MG63 (cell line): ENCODE measurements at regions not wholly inside any gene's neighbourhood (a gene's known extent, or its start where the extent isn't known, plus 50 kb on each side); places are given as distances from the start of the nearest gene placed in this dataset.

Experiments used
- DNase-seq: peaks from one replicate; pipeline ENCODE4 v3.0.0-alpha.2; 2020
- H3K27me3 ChIP-seq: fragments of 250-450 bp; sonication (Bioruptor Pico); 2 replicates; pipeline ENCODE4 v1.5.1; 2020; ENCODE audit warnings: mild to moderate bottlenecking, moderate library complexity
- H3K36me3 ChIP-seq: fragments of 250-450 bp; sonication (Bioruptor Pico); 2 replicates; pipeline ENCODE4 v1.5.1; 2020; ENCODE audit warnings: mild to moderate bottlenecking, moderate library complexity
- H3K4me3 ChIP-seq: fragments of 250-450 bp; sonication (Bioruptor Pico); 2 replicates; pipeline ENCODE4 v1.5.1; 2020; ENCODE audit warnings: mild to moderate bottlenecking, moderate library complexity
- H3K9me3 ChIP-seq: fragments of 250-450 bp; sonication (Bioruptor Pico); 2 replicates; pipeline ENCODE4 v1.5.1; 2020; ENCODE audit warnings: mild to moderate bottlenecking, moderate library complexity

DNA sequence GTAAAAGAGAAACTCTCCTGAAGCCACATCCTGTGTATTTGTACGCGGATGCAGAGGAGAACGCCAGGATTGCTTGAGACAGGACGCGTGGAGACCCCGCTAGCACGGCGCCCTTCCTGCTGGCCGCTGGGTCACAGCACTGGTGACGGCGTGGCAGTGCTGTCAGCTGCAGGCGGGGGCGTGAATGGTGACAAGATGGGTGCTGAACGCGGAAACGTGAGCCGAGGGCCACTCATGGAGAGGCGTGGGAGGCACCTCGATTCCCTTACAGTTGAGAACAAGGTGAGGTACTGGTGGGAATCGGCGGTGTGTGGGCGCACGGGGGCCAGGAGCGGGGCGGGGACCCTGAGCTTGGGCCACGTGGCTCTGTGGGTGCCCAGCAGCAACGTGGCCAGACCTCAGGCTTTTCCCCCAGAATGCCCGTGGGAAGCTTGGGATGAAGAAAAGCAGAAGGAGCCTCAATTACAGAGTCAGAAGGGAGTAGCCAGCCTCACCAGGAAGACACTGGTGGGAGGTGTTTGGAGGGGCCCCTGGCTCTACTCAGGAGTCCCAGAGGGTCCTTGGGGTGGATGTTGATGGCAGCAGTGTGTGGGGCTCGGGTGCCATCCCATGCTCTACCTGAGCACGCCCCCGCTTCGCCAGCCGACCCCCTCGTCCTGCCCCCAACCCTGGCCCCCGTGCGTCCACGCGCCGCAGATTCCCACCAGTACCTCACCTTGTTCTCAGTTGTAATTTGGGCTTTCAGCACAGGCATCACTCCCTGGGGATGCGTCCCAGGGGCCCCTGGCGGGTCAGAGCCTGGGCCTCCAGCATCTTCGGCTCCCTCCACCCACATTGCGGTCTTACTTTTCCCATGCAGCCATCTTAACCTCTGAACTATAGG lies 208.4 kb upstream of the TCERG1L start:
- Histone ChIP-seq H3K4me3 (no peak overlapping the region), H3K27me3 (peaks cover 6% of the 10 kb centered on the region; the same call in 1 of the 2 replicates), H3K36me3 (no peaks in the 10 kb centered on the region), H3K9me3 (no peaks in the 10 kb centered on the region)
- no peak for DNase-seq

DNA sequence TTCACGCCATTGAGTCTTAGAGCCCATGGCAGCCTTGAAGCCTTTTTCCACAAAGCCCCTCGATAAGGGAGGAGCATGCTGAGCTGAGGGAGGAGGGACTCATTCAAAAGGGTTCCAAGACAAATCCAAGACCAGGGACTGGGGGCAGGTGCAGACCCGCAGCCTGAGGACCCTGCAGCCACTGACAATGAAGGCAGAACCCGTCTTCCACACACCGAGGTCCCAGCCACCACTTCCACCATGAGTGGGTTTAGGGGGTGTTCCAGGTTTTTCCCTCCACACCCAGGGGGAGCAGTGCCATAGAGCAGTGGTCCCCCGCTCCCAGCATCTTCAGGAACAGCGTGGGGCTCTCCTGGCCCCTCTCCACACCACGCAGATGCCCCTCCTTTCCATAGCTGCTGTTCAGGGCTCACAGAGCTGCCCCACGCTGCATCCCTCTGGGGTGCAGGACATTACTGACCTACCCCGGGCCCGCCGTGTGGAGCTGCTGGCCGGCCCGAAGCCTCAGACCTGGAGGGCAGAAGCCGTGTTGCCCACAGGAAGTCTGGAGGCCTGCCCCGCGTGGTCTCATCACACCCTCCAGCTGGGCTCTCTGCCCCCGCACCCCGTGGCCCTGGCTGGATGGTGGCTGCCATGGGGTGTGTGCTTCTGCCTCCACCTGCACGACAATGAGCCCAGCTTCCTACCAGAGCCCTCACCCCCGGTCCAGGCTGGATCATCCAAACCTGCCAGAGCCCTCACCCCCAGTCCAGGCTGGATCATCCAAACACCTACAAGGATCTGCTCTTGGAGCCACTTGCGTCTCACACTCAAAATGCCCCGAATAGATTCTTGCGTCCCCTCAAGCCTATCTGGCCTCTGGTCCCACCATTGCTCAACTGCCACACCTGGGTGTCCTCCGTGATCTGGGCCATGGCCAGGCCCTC lies 220.0 kb upstream of the TCERG1L start:
- no peak for DNase-seq
- Histone ChIP-seq H3K36me3 (no peaks in the 10 kb centered on the region), H3K27me3 (no peaks in the 10 kb centered on the region; the same call in 1 of the 2 replicates), H3K4me3 (no peak overlapping the region), H3K9me3 (no peaks in the 10 kb centered on the region)

DNA sequence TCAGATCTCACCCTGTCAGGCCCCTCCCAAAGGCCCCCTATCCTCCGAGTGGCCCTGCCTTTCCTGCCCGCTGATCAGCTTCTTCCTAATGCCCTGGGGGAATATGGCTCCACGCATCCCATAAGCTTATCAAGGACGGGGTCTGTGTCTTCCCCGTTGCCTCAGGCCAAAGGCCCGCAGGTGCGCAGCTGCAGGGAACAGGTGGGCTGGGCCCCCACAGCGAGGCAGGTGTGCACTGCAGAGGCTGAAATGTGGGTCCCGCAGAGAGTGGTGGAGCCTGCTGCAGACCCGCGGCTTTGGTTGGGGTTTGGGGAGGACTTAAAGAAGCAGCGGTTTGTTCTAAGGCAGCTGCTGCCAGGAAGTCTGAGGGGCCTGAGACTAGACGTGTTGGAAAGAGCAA lies 220.8 kb upstream of the TCERG1L start:
- H3K36me3 ChIP-seq, result no peaks in the 10 kb centered on the region
- DNase-seq, result no peak
- H3K4me3 ChIP-seq, result no peak overlapping the region
- no peaks in the 10 kb centered on the region; the same call in 1 of the 2 replicates for H3K27me3 ChIP-seq
- no peaks in the 10 kb centered on the region for H3K9me3 ChIP-seq

DNA sequence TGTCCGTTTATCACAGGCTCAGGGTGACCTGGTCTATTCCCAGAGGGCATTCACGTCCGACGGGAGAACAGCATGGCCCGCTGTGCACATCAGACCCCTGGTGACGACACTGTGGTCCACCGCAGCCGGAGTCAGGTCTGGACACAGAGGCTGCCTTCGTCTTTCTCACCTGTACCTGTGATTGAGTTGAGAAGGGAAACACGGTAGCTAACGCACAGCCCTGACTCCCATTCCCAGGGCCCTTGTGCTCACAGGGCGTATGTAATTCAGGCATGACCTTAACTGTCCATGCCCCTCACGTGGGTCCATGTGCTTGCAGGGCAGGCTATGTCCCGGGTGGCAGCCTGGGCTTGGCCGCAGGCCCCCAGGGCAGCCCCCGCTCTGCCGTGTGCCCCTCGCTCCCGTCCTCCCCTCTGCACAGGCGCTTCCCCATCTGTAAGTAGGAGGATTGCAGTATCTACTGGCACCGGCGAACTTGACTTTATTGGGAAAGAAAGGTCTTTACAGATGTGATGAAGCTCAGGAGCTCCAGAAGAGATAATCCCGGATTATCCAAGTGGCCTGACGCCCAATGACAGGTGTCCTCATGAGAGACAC lies 221.3 kb upstream of the TCERG1L start:
- Histone ChIP-seq H3K27me3 (no peaks in the 10 kb centered on the region; the same call in 1 of the 2 replicates), H3K9me3 (no peaks in the 10 kb centered on the region), H3K4me3 (no peak overlapping the region), H3K36me3 (no peaks in the 10 kb centered on the region)
- no peak for DNase-seq

DNA sequence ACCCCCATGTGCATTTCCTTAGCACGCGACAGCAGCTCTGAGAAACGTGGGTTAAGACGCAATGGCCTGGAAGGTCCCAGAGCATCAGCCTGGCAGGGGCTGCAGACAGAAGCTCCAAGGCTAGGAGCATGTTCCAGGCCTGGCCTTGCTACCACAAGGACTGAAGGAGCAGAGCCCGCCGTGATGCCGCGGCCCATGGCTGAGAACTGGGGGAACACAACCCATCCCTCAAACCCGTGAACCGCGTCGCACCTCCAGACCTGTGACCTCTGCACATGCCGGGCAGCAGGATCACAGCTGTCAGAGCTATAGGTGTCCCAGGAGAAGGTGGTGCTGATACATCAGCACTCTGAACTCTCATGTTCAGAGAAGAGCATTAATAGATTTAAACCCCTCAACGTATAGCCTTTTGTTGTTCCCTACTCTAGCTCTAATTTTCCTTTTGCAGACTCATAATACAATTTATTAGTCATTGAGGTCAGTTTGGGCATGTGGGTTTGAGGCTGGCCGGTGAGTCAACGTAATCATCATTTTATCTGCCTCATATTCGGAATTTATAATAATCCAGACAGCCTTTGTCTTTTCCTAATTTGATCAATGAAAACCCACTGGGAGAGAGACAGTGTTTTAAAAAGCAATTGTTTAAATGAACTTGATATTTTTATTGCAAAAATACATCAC lies 222.5 kb upstream of the TCERG1L start:
- no peaks in the 10 kb centered on the region for H3K36me3 ChIP-seq
- DNase-seq, result no peak
- no peaks in the 10 kb centered on the region for H3K9me3 ChIP-seq

DNA sequence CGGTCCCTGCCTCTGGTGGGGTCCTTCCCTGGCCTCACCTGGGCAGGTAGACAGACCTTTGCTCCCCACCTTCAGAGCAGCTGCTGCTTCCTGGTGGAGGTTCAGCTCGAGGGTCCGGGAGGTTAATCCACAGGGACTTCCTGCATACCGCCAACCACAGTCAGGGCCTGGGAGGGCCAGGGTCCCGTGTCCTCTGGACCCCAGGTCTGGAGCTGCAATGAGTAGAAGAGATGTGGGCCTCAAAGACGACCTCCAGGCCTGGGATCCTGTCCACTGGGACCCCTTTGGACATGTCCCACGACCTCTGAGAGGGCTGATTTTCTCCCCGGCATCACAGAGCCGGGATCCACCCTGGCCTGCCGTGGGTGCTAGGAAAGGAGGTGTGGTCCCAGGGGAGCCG lies 223.3 kb upstream of the TCERG1L start:
- Histone ChIP-seq H3K27me3 (peaks cover 7% of the 10 kb centered on the region), H3K4me3 (no peak overlapping the region), H3K36me3 (no peaks in the 10 kb centered on the region), H3K9me3 (no peaks in the 10 kb centered on the region)
- no peak for DNase-seq

More for the DNA sequence above, 222.5 kb upstream of the TCERG1L start:
- Histone ChIP-seq H3K27me3 (peaks cover 2% of the 10 kb centered on the region), H3K4me3 (no peak overlapping the region)

DNA sequence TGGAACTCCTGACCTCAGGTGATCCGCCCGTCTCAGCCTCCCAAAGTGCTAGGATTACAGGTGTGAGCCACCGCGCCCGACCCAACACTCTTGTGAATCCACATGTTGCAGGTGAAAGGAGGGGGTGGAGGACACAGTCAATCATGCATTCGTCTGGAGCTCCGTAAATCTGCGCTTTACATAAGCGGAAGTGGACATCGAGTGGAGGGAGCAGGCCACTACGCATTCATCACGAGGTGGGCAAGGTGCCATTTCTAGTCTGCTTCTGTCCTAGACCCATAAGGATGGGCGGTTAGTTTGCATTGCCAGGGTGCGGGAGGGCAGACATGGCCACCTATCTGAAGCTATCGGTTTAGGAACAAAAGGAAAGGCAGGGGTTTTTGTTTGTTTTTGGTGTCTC lies 225.2 kb upstream of the TCERG1L start:
- peaks cover 7% of the 10 kb centered on the region for H3K27me3 ChIP-seq
- no peak overlapping the region for H3K4me3 ChIP-seq
- no peaks in the 10 kb centered on the region for H3K36me3 ChIP-seq
- DNase-seq, result no peak
- no peaks in the 10 kb centered on the region for H3K9me3 ChIP-seq

DNA sequence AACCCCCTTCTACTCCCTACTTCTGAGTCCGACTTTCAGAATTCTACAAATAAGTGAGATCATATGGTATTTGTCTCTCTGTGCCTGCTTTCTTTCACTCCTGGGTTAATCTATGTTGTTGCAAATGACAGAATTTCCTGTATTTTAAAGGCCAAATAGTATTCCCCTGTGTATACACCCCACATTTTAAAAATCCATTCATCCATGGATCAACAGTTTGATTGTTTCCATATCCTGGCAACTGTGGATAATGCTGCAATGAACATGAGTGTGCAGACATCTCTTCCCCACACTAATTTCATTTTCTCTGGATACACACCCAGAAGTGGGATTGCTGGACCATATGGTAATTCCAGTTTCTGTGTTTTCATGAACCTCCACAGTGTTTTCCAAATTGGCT lies 225.8 kb upstream of the TCERG1L start:
- no peaks in the 10 kb centered on the region for H3K9me3 ChIP-seq
- H3K36me3 ChIP-seq, result no peaks in the 10 kb centered on the region
- no peak for DNase-seq

DNA sequence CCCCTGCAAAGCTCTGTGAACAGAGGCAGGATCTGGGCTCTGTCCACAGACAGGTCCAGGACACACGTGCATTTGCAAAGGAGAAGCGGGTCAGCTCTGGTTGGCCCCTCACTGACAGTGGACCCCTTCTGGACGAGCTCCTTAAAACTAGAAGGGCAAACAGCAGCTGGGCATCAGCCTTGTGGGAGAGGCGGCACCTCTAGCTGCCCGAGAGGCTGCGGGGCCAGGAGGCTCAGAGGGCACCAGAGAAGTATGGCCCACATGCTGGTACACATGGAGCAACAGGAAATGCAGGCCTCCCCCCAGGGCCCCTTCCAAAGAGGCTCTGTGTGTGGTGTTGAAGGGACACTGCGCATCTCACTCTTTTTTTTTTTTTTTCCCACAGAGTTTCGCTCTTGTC lies 233.0 kb upstream of the TCERG1L start:
- no peak for DNase-seq
- H3K27me3 ChIP-seq, result peaks cover under 1% of the 10 kb centered on the region
- no peaks in the 10 kb centered on the region for H3K9me3 ChIP-seq
- H3K36me3 ChIP-seq, result no peaks in the 10 kb centered on the region
- H3K4me3 ChIP-seq, result no peak overlapping the region

More for the DNA sequence above, 225.8 kb upstream of the TCERG1L start:
- H3K4me3 ChIP-seq, result no peak overlapping the region
- peaks cover 7% of the 10 kb centered on the region for H3K27me3 ChIP-seq

DNA sequence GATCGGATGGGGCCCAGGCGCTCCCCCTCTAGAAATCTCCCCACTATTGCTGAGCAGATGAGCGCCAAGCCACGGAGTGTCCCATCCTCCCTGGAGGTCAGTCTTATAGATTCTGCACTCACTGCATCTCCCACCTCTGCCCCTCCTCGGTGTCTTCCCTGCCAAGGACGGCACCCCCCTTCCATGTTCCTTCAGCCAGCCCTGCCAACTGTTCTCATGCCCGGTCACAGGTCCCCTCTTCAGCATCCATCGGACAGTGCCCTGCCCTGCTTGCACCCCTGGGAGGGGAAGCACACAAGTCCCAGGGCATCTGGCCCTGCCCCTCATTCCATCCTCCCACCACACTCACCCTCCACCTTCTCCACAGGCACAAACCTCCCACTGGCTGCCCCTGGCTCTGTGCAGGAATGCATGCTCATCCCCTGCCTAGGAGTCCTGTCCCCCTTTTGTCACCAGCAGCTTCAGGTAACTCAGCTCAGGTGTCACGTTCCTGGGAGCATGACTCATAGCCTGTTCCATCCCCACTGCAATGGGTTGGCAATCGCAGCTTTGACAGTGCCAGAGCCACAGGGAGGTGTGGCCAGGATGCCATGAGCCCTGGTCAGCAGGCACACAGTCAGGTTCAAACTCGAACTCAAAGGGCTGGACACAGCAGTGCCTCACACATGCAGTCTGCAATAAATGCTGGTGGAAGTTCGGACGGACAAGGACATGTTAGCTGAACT lies 234.7 kb upstream of the TCERG1L start:
- H3K36me3 ChIP-seq, result no peaks in the 10 kb centered on the region
- H3K9me3 ChIP-seq, result no peaks in the 10 kb centered on the region
- H3K27me3 ChIP-seq, result no peaks in the 10 kb centered on the region
- H3K4me3 ChIP-seq, result no peak overlapping the region
- no peak for DNase-seq

DNA sequence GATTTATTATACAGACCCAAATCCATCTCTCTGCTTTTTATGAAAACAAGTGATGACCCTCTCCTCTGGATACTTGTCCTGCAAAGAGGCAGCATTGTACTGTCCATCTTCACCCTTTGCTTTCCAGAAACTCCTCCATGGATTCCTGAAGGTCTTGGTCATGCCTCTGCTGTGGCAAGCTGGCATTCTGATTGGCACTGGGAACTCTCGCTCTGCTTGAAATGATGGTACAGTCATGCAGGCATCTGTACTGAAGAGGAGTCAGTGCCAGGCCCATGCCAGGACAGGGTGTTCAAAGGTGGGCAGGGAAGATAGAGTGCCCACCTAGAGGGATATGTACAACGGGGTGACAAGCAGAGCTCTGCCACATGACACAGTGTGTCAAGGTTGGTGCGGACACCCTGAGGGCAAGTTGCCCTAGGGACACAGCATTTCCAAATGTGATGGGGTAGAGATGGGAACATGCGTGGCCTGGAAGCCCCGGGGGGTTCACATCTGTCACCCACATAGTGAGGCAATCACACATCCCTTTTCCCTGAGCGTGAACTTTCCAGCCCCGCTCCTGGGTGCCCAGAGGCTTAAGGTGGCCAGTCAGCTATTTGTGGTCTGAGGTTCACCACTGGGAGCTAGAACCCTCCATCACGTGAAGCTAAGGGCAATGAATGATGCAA lies 235.7 kb upstream of the TCERG1L start:
- H3K4me3 ChIP-seq, result no peak overlapping the region
- peak; percentile 11 for DNase-seq
- H3K27me3 ChIP-seq, result no peaks in the 10 kb centered on the region
- H3K36me3 ChIP-seq, result no peaks in the 10 kb centered on the region
- no peaks in the 10 kb centered on the region for H3K9me3 ChIP-seq

DNA sequence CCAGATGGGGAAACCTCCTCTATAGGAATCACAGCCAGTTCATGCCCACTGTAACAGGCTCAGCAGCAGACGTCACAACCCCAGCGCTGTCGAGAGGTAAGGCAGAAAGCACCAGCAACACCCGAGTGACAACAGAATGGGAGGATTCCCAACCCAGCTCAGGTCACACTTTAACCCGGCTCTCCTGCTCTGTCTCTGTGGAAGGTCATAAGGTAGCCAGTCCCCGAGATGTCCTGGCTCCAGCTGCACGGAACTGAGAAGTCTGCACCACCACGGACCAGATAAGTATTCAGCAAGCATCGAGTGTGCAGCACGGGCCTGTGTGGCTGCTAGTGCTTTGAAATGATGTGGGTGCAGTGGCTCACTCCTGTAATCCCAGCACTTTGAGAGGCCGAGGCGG lies 236.7 kb upstream of the TCERG1L start:
- no peak for DNase-seq
- Histone ChIP-seq H3K36me3 (no peaks in the 10 kb centered on the region), H3K27me3 (no peaks in the 10 kb centered on the region), H3K9me3 (no peaks in the 10 kb centered on the region), H3K4me3 (no peak overlapping the region)

DNA sequence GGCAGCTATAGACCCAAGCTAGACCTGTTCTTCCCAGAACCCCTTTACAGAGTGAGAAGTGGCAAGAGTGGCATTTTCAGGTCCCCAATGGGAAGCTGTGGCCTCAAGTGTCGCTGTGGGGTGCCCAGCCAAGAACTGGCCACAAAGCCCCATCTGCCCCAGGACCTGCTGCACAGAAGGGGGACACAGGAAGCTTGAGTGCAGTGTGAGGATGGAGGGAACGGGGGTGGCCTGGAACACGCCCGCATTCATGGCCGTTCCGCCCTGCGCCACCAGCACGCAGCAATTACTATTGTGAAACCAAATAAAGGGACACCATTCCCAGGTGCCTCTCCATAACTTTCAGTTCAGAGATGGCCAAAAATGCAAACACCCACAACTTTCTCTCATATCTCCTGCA lies 237.6 kb upstream of the TCERG1L start:
- DNase-seq, result no peak
- Histone ChIP-seq H3K9me3 (no peaks in the 10 kb centered on the region), H3K36me3 (no peaks in the 10 kb centered on the region), H3K27me3 (no peaks in the 10 kb centered on the region), H3K4me3 (no peak overlapping the region)

DNA sequence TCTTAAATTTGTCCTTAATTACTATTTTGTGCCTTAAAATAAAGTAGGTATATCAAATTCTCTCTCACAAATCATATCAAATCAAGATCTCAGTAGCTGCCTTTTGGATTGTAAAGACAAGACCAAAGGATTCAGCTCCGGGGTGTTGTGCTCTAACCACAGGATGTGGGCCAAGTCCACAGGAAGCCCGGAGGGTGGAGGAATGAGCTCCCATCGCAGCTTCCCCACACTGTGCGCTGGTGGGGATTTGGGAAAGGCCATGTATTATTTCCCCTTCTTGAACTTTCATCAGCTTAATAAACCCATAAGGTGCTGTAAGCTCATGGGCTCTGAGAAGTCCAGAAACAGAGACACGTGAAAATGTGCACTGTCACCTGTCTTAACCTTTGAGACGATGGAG lies 241.6 kb upstream of the TCERG1L start:
- no peak overlapping the region for H3K4me3 ChIP-seq
- no peaks in the 10 kb centered on the region for H3K9me3 ChIP-seq
- no peaks in the 10 kb centered on the region; the same call in 1 of the 2 replicates for H3K27me3 ChIP-seq
- DNase-seq, result no peak
- H3K36me3 ChIP-seq, result no peaks in the 10 kb centered on the region

DNA sequence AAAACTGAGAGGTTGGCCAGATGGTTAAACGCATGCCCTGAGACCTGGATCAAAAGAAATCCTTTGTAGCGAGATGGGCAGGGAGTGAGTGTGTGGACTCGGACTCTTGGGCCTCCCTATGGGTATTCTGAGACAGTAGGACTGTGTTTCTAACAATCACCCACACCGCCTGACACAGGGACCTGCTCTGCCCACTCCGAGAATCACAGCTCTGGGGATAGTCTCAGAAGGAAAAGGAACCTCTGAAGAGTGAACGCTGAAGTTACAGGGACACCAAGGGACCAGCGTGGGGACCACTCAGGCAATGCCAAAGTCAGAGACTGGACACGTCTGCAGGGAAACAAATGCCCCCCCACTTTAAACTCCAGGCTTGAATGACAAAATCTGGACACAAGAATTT lies 242.1 kb upstream of the TCERG1L start:
- no peaks in the 10 kb centered on the region for H3K36me3 ChIP-seq
- H3K9me3 ChIP-seq, result no peaks in the 10 kb centered on the region
- H3K27me3 ChIP-seq, result no peaks in the 10 kb centered on the region; the same call in 1 of the 2 replicates
- DNase-seq, result no peak
- H3K4me3 ChIP-seq, result no peak overlapping the region
